HepG2 (cell line): ENCODE measurements at regions not wholly inside any gene's neighbourhood (a gene's known extent, or its start where the extent isn't known, plus 50 kb on each side); places are given as distances from the start of the nearest gene placed in this dataset.

Experiments
- ARID2 ChIP-seq: sonication (generic); formaldehyde crosslinking; IDR thresholded peaks from 2 replicates; pipeline ENCODE4 v1.8.1; 2022; ENCODE audit warnings: mild to moderate bottlenecking, missing genetic modification reagents, borderline replicate concordance
- GATAD1 ChIP-seq: IDR thresholded peaks from 2 replicates; pipeline ENCODE4 v1.6.1; 2016; ENCODE audit warnings: missing genetic modification reagents, missing compliant biosample characterization
- MAFG ChIP-seq: sonication (generic); formaldehyde crosslinking; IDR thresholded peaks from 2 replicates; pipeline ENCODE4 v1.5.1; 2020; ENCODE audit warnings: mild to moderate bottlenecking, missing genetic modification reagents
- NAIF1 ChIP-seq: sonication (generic); formaldehyde crosslinking; IDR thresholded peaks from 2 replicates; pipeline ENCODE4 v1.5.0; 2020; ENCODE audit warnings: mild to moderate bottlenecking, missing genetic modification reagents, borderline replicate concordance
- RXRB ChIP-seq: IDR thresholded peaks from 2 replicates; pipeline ENCODE4 v1.6.1; 2016; ENCODE audit warnings: borderline replicate concordance, missing genetic modification reagents, missing compliant biosample characterization
- TEF ChIP-seq: sonication (generic); formaldehyde crosslinking; IDR thresholded peaks from 2 replicates; pipeline ENCODE4 v1.5.0; 2020; ENCODE audit warnings: missing genetic modification reagents
- THYN1 ChIP-seq: sonication (generic); formaldehyde crosslinking; IDR thresholded peaks from 2 replicates; pipeline ENCODE4 v1.8.1; 2023; ENCODE audit warnings: low read depth, mild to moderate bottlenecking, moderate library complexity, missing genetic modification reagents, borderline replicate concordance
- ZNF143 ChIP-seq: sonication (generic); formaldehyde crosslinking; IDR thresholded peaks from 2 replicates; pipeline ENCODE4 v1.4.0; 2020; ENCODE audit warnings: missing genetic modification reagents
- ZNF597 ChIP-seq: sonication (generic); formaldehyde crosslinking; IDR thresholded peaks from 2 replicates; pipeline ENCODE4 v1.5.0; 2020; ENCODE audit warnings: missing genetic modification reagents
- ZNF609 ChIP-seq: sonication (generic); formaldehyde crosslinking; IDR thresholded peaks from 2 replicates; pipeline ENCODE4 v1.4.0; 2020; ENCODE audit warnings: mild to moderate bottlenecking, missing genetic modification reagents, borderline replicate concordance
- ZNF7 ChIP-seq: IDR thresholded peaks from 2 replicates; pipeline ENCODE4 v1.6.1; 2016; ENCODE audit warnings: missing biosample characterization, missing genetic modification reagents
- ZNF720 ChIP-seq: sonication (generic); formaldehyde crosslinking; IDR thresholded peaks from 2 replicates; pipeline ENCODE4 v1.4.0; 2020; ENCODE audit warnings: missing genetic modification reagents
- ZSCAN20 ChIP-seq: sonication (generic); formaldehyde crosslinking; IDR thresholded peaks from 2 replicates; pipeline ENCODE4 v1.4.0; 2020; ENCODE audit warnings: missing genetic modification reagents, mild to moderate bottlenecking, borderline replicate concordance
- TF ChIP-seq, protein P1 (sequence below): sonication (generic); formaldehyde crosslinking; IDR thresholded peaks from 2 replicates; pipeline ENCODE4 v1.5.1; 2020; ENCODE audit warnings: mild to moderate bottlenecking, missing genetic modification reagents
- TF ChIP-seq, protein P2 (sequence below): sonication (generic); formaldehyde crosslinking; conservative IDR thresholded peaks from 2 replicates; pipeline ENCODE4 v1.4.0; 2020; ENCODE audit warnings: missing genetic modification reagents

- TF ChIP-seq, protein P1, sequence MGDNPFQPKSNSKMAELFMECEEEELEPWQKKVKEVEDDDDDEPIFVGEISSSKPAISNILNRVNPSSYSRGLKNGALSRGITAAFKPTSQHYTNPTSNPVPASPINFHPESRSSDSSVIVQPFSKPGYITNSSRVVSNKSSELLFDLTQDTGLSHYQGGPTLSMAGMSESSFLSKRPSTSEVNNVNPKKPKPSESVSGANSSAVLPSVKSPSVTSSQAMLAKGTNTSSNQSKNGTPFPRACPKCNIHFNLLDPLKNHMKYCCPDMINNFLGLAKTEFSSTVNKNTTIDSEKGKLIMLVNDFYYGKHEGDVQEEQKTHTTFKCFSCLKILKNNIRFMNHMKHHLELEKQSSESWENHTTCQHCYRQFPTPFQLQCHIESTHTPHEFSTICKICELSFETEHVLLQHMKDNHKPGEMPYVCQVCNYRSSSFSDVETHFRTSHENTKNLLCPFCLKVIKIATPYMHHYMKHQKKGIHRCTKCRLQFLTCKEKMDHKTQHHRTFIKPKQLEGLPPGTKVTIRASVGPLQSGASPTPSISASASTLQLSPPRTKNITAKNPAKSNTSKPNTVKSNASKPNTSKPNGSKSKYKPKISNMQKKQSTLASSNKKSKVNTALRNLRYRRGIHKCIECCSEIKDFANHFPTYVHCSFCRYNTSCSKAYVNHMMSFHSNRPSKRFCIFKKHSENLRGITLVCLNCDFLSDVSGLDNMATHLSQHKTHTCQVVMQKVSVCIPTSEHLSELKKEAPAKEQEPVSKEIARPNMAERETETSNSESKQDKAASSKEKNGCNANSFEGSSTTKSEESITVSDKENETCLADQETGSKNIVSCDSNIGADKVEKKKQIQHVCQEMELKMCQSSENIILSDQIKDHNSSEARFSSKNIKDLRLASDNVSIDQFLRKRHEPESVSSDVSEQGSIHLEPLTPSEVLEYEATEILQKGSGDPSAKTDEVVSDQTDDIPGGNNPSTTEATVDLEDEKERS (CRISPR knock-in tag): no peak
- no peak for TF ChIP-seq ZNF7
- no peak for TF ChIP-seq NAIF1
- no peak for TF ChIP-seq GATAD1 (CRISPR knock-in tag)
- TF ChIP-seq ZNF143: no peak
- TF ChIP-seq ARID2 (CRISPR knock-in tag): no peak
- TF ChIP-seq TEF (CRISPR knock-in tag): no peak
- peak; percentile 95 for TF ChIP-seq ZNF609 (CRISPR knock-in tag)
- no peak for TF ChIP-seq ZNF597
- no peak for TF ChIP-seq ZSCAN20 (CRISPR knock-in tag)
- peak; percentile 82 for TF ChIP-seq RXRB
- no peak for TF ChIP-seq THYN1 (CRISPR knock-in tag)
- TF ChIP-seq MAFG (CRISPR knock-in tag): no peak
- TF ChIP-seq ZNF720 (CRISPR knock-in tag): no peak
- TF ChIP-seq, protein P2, sequence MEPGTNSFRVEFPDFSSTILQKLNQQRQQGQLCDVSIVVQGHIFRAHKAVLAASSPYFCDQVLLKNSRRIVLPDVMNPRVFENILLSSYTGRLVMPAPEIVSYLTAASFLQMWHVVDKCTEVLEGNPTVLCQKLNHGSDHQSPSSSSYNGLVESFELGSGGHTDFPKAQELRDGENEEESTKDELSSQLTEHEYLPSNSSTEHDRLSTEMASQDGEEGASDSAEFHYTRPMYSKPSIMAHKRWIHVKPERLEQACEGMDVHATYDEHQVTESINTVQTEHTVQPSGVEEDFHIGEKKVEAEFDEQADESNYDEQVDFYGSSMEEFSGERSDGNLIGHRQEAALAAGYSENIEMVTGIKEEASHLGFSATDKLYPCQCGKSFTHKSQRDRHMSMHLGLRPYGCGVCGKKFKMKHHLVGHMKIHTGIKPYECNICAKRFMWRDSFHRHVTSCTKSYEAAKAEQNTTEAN (CRISPR knock-in tag): 0 out of 2 replicates have a peak, but pooled peaks have one; percentile 41
These were observed 65.8 kb upstream of the KPNA3 start (continued) for GRCh38 chr13:49858178-49858856.
